Effector CD8-positive, alpha-beta T cell (primary cell): ENCODE measurements at regions not wholly inside any gene's neighbourhood (a gene's known extent, or its start where the extent isn't known, plus 50 kb on each side); places are given as distances from the start of the nearest gene placed in this dataset.

Experiments
- DNase-seq: peaks from one replicate; lab custom pipeline; 2025; lab: John Stamatoyannopoulos, UW

- DNase-seq = no peak
Measured at GRCh38 chr15:93485438-93486327, 396.7 kb upstream of the RGMA start.

DNA sequence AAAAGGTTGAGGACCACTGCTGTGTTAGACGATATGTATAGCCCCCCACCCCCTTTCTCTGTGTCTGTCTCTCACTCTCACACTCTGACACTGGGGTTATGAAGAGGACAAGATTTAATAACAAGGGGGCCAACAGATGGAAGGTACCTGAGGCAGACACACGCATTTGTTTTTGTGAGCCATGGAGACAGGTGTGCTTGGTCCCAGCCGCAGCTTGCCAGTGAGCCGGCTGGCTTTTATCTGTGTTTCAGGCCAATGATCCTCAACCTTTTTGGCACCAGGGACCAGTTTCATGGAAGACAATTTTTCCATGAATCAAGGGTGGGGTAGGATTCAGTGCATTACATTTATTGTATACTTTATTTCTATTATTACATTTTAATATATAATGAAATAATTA, 394.9 kb upstream of the RGMA start:
- no peak for DNase-seq

- no peak for DNase-seq
Measured at GRCh38 chr15:93482731-93483130, 393.7 kb upstream of the RGMA start.

DNA sequence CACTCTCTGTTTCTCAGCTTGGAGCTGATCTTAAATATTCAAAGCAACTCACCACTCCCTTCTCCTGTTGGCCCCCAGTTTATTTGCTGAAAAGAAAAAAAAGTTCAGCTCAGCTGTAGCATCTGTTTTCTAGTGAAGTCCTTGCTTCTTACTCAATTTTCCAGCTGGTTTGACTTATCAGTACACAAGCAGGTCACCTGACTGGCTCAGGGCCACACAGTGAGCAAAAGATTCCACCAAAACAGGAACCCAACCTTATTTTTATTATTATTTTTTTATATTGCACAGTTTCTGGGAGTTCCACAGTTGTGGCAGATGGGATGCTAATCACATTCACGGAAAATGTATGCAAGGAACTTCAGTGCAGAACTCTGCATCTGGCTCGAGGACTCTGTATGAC, 390.7 kb upstream of the RGMA start:
- no peak for DNase-seq

DNA sequence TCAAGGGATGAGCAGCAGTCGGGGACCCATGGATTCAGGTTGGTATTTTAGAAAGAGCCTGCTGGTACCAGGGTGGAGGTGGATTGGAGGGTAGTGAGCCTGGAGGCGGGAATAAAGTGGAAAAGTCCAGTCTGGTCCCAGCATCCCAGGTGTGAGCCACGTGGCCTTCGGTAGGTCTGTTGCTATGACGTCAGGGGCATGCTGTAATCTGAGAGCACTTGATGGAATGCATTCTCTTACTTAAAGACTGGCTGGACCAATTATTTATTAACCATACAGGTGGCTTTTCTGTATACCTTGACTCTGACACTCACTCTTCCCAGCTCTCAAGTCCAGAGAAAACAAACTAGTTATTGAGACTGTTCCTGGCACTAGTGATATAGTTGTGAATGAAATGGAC, 389.9 kb upstream of the RGMA start:
- DNase-seq = no peak

DNA sequence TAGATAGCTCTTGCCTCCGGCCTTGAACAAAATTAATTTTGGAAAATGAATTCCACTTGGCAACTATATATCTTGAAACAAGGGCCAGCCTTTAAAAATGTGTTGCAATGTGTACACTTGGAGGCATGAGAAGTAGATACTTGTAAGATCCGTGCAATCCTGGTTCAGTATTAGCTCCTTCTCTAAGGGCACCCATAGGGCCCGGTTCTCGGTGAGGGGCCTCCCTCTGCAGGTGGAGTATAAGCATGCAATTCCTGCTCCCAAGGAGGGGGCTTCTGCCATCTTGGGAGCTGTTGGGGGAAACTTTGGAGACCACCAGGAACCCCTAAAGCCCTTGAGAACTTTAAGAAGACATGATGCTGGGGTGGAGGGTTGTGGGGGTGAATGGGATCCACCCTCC, 388.7 kb upstream of the RGMA start:
- DNase-seq = no peak

DNA sequence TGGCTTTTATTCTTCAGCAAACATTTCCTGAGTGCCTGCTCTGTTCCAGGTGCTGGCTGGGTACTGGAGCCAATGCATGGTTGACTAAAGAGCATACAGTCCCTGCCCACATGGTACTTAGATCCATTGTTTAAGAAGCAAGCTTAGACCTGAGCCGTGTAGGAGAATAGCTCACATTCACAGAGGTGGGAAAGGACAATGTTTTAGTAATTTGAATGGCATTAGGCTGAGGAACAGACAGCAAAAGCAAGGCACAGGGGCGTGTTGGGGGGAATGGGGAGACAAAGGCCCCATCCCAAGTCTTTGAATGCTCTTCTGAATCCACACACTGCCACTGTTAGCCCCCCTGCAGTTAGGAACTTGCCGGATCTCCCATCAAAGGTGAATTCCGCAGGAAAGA, 388.2 kb upstream of the RGMA start:
- DNase-seq = no peak

GRCh38 chr15:93476491-93477177, 387.6 kb upstream of the RGMA start:
- DNase-seq = no peak

DNA sequence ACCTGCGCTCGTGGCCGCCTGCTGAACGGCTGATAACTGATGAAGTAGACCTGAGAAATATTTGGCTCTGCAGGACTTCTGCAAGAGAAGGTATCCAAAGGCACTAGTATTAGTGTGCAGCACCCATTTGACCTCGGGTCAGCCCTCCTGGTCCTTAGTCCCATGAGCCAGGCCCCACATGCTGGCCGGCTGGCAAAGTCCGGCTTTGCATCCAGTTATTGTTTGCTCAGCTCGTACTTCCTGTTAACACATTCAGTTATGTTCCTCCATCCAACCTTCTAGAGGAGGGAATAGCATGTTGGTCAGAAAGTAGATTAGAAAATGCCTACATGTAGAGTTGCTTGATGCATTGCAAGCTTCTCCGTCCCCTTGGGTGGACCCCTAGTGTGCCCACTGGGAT, 385.7 kb upstream of the RGMA start:
- no peak for DNase-seq

GRCh38 chr15:93469994-93470393, 381.0 kb upstream of the RGMA start:
- DNase-seq = no peak

GRCh38 chr15:93467337-93467736, 378.3 kb upstream of the RGMA start:
- DNase-seq = no peak

DNA sequence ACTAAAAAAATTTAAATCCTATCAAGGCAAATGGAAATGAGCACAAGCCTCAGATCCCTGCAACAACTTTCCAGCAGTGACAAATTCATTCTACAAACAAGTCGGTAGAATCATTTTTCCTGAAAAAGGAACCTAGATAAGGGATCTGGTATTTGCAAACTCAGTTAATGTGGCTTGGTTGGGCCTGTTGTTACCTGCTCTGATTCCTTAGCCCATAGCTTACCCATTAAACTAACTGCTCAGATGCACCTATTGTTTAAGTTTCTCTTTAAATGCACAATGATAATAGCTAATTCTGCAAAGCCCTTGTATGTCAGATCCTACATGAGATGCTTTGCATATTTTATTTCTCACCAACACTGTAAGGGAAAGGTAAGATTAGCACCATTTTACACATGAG, 377.4 kb upstream of the RGMA start:
- no peak for DNase-seq

DNA sequence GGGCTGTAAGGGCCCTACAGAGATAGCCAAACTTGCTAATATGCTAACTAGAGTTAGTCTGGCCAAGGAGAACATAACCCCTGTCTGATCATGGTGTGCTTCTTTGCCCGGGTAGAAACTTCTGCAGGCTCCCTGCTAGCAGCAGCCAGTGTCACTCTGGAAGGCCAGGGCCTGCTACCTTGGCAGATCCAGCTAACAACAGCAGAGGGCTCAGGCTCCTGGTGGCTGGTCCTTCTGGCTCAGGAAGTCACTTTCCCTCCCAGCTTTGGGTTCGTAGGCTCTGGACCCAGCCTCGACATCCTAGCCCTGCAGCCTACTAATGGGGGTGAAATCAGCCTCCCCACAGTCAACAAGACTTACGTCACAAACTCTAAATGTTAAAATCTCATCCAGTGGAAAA, 373.7 kb upstream of the RGMA start:
- no peak for DNase-seq

DNA sequence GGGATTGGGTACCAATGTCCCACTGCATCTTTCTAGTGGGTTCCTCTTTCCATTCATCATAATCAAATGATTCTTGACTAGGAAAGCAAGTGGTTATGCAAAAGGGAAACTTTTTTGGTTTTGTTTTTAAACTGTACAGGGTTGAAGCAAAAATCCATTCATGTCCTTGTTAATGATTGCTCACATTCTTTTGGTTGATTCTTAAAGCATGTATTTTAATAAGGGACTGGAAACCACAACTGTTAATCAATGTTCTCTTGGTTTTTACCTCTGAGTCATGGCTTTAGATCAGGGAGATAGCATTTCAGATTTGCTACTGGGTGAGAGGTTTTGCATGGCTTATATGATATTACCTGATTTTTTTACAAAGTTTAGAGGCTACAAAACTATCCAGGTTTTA, 371.7 kb upstream of the RGMA start:
- no peak for DNase-seq

GRCh38 chr15:93459396-93459795, 370.4 kb upstream of the RGMA start:
- no peak for DNase-seq

DNA sequence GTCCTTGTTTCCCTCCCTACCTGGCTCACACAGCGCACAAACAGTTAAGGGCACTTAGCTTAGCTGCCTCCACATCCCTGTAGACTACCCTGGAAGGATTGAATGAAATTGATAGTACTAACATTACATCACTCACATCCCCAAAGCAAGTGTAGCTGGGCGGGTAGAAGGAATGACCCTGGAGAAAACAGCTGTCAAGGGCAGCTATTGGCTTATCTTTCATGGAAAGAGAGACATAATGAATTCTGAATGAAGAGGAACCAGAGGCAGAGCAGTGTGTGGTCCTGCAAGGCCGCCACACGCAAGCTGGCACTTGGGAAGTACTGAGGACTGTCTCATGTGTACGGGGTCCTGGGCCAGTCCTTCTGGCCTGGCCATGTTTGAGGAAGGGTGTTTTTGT, 369.6 kb upstream of the RGMA start:
- no peak for DNase-seq

DNA sequence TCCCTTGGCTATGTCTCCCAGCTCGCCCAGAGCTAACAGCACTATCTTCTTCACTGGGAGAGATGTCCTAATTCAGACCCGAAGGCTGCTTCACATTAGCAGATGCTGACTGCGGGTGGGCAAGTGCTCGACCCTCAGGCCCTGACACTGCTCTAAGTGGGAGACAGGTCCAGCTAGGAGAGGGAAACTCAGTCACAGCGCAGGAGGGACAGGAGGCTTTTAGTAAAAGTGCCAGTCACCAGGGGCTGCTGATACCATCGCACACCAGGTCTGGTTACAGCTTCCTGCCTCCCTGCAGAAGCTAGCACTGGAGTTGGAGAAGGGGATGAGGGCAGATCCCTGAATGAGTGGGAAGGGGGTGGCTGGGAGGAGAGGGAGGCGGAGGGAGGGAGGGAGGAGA, 365.8 kb upstream of the RGMA start:
- no peak for DNase-seq

DNA sequence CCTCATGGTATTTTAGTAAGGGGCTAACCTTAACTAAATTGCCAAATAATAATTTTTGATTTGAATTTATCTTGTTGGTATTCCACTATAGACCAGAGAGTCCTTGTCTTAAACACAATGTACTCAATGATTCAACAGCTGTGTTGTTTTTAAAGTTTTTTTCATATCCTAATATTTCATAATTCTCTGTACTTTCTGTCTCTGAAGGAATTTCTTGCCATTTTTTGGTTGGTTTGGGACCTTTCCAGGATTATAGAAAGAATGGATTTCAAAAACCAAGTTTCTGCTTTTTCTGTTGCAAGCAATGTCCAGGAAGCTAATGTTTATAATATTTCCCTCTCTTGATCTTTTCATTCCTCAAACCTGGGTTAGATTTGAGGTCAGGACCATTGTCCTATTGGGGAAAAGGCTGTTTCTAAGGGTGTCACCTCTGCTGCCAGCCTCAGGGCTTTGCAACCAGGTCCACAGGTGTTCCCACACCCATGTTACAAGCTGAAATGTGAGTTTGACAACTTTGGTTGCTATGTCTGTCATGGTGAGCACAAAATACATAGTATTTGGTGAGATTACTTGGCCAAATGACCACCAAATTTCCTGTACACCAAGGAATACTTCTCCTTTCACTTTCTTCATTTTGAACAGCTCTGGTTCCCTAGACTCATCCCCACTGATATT, 363.7 kb upstream of the RGMA start:
- DNase-seq = no peak

DNA sequence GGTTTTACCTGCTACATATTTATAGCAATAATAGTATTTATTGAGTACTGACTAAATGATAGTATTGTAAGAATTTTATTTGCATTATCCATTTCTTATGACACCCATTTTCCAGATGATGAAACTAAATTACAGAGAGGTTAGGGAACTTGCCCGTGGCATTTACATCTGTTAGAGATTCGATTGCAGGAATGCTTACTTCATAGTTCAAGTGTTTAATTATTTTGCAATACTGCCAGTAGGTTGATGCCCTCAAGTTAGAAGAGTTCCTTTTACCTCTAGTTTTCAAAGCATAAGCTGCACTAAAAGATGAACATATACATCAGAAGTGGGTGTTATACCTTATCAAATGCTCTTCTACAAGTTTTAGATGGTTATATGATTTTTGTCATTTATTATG, 362.8 kb upstream of the RGMA start:
- no peak for DNase-seq

DNA sequence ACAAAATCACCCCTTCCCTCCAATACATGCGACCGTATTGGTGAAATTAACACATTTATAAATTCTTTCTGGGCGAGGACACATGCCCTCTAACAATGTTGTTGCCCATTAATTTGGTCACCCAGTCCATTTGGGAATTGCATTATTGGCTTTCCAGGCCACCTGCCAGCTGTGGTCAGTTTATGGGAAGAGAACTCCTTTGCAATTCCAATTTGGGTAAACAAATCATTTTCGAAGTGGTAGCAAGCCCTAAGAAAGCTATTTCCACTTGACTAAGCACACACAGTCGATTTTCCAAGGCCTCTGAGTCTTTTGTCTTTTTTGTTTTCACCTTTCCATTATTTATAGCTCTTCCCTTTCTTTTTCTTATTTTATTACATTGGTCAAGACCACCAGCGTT, 362.3 kb upstream of the RGMA start:
- DNase-seq = no peak

DNA sequence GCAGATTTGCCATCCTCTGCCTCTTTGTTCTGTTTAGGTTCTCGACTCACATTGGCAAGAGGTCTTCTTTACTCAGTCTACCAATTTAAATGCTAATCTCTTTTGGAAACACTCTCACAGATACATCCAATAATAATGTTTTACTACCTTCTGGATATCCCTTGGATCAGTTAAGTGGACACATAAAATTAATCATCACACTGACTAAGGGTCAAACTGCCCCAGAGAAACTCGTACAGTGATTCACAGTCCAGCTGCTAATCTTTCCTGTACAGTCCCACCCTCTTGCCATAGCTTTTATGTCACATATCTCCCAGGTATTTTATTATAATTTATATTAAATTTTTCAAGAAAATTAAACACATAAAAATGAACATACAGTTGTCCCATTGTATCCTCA, 360.8 kb upstream of the RGMA start:
- no peak for DNase-seq

GRCh38 chr15:93438310-93438709, 349.3 kb upstream of the RGMA start:
- DNase-seq = no peak

- DNase-seq = no peak
Measured at GRCh38 chr15:93432474-93432873, 343.5 kb upstream of the RGMA start.
